Upper lobe of left lung (tissue), 4 donors: ENCODE measurements at regions not wholly inside any gene's neighbourhood (a gene's known extent, or its start where the extent isn't known, plus 50 kb on each side); places are given as distances from the start of the nearest gene placed in this dataset.

Experiments used
- POLR2A ChIP-seq, 4 donors: fragments of 450-650 bp; IDR thresholded peaks; one replicate each; pipeline ENCODE4 v1.5.1; 2016 to 2017; ENCODE audit warnings: antibody characterized with exemption in 4 of 4, mild to moderate bottlenecking in 2 of 4
- POLR2AphosphoS5 ChIP-seq, 2 donors: sonication (generic); formaldehyde crosslinking; IDR thresholded peaks; one replicate each; pipeline ENCODE4 v1.5.1; 2017; ENCODE audit warnings: antibody characterized with exemption in 2 of 2
- TF ChIP-seq, protein P1 (sequence below), 6 experiments: fragments of 450-650 bp in 4 of 6; fragments of 200-600 bp in 2 of 6; sonication (generic) in 2 of 6; IDR thresholded peaks; one replicate each; pipeline ENCODE4 v1.5.1; 2016 to 2019; ENCODE audit warnings: antibody characterized with exemption in 6 of 6

- TF ChIP-seq, protein P1, sequence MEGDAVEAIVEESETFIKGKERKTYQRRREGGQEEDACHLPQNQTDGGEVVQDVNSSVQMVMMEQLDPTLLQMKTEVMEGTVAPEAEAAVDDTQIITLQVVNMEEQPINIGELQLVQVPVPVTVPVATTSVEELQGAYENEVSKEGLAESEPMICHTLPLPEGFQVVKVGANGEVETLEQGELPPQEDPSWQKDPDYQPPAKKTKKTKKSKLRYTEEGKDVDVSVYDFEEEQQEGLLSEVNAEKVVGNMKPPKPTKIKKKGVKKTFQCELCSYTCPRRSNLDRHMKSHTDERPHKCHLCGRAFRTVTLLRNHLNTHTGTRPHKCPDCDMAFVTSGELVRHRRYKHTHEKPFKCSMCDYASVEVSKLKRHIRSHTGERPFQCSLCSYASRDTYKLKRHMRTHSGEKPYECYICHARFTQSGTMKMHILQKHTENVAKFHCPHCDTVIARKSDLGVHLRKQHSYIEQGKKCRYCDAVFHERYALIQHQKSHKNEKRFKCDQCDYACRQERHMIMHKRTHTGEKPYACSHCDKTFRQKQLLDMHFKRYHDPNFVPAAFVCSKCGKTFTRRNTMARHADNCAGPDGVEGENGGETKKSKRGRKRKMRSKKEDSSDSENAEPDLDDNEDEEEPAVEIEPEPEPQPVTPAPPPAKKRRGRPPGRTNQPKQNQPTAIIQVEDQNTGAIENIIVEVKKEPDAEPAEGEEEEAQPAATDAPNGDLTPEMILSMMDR (IDR thresholded peaks at IDR 0.05) = no peak
- TF ChIP-seq POLR2AphosphoS5 (IDR thresholded peaks at IDR 0.05) (no peak), POLR2A (IDR thresholded peaks at IDR 0.05) (no peak)
These were observed 955.8 kb downstream of the TDRD15 start for GRCh38 chr2:22079583-22079982.
